ENCODE measurements at regions not wholly inside any gene's neighbourhood (a gene's known extent, or its start where the extent isn't known, plus 50 kb on each side); places are given as distances from the start of the nearest gene placed in this dataset.
A peak's percentile ranks its signal among the peaks of the same experiment; 100 is the strongest.

DNA sequence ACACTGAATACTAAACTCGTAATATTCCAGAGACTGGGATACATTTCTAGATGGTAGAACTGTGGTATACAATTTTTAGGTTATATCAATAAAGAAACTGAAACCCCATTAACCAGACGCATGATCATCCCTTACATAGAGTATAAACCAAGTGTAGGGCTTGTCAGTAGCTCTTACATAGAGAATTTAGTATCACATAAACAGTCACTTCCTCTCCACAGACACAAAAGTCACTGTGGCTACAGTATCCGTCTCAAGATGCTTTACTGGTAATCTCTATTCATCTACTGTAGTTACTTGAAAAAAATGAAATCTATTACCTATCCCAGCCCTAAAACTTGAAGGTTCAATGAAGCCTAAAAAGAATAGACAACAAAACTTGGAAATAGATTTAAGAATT, 252.3 kb upstream of the TMPRSS15 start:
- H2BK12ac ChIP-seq (ENCODE audit: low read length) = no peak overlapping the region
- no peak for DNase-seq

DNA sequence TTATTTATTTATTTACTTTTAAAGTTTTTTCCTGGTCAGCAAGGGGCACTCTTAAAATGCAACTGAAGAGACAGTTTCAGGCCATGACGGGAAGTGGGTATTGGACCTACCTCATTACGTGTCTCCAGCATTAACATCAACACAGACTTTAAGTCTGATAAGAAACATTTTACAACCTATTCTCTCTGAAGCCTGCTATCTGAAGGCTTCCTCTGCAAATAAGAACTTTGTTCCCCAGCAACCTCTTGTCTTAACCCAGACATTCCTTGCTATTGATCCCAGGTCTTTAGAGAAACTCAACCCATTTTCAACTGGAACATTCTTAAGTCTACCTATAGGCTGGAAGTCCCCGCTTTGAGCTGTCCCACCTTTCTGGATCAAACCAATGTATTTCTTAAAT, 258.3 kb upstream of the TMPRSS15 start:
- H3K79me1 ChIP-seq (ENCODE audit: low read length) = no peaks in the 10 kb centered on the region
- no peak overlapping the region for H3K27ac ChIP-seq (ENCODE audit: low read depth, low read length)
- H3K18ac ChIP-seq (ENCODE audit: low read length) = no peak overlapping the region
- H3K4me2 ChIP-seq (ENCODE audit: low read length) = no peak overlapping the region
- H4K91ac ChIP-seq (ENCODE audit: low read depth, low read length) = no peak overlapping the region
- no peaks in the 10 kb centered on the region for H3K9me3 ChIP-seq (ENCODE audit: insufficient read depth, low read depth, low read length)
- H2BK120ac ChIP-seq (ENCODE audit: insufficient read depth, low read length, poor library complexity) = no peak overlapping the region
- no peak overlapping the region for H3K9ac ChIP-seq (ENCODE audit: low read length)
- no peak overlapping the region for H2BK12ac ChIP-seq (ENCODE audit: low read length)
- no peak overlapping the region for H3K23ac ChIP-seq (ENCODE audit: low read length)
- H3K36me3 ChIP-seq (ENCODE audit: control insufficient read depth in 1 of 2, insufficient read depth in 2 of 2, low read length in 2 of 2) = no peaks in the 10 kb centered on the region
- H3K4me1 ChIP-seq (ENCODE audit: control insufficient read depth in 1 of 2, insufficient read depth in 2 of 2, low read length in 2 of 2) = no peaks in the 10 kb centered on the region
- no peak overlapping the region for H4K12ac ChIP-seq (ENCODE audit: low read depth, low read length)
- no peak overlapping the region for H2AK5ac ChIP-seq (ENCODE audit: low read length)
- H3K14ac ChIP-seq (ENCODE audit: low read length) = no peak overlapping the region
- H3K79me2 ChIP-seq (ENCODE audit: control insufficient read depth, insufficient read depth, low read length, poor library complexity) = no peaks in the 10 kb centered on the region
- no peak overlapping the region for H4K8ac ChIP-seq (ENCODE audit: low read depth, low read length)
- WGBS (ENCODE audit: extremely low coverage, insufficient coverage, insufficient read length) = no CpG with 5 or more reads among the region's 3 CpGs
- no peak overlapping the region for H3K4ac ChIP-seq (ENCODE audit: low read depth, low read length)
- no peak for DNase-seq
- H2BK5ac ChIP-seq (ENCODE audit: low read depth, low read length, poor library complexity) = no peak overlapping the region
- no peaks in the 10 kb centered on the region for H3K27me3 ChIP-seq (ENCODE audit: insufficient read depth, low read length)
- no peak overlapping the region for H3K4me3 ChIP-seq (ENCODE audit: low read depth, low read length)
- H2AFZ ChIP-seq (ENCODE audit: insufficient read depth, low read length, poor library complexity) = no peak overlapping the region

More for the DNA sequence above, 252.3 kb upstream of the TMPRSS15 start:
- Histone ChIP-seq H2BK120ac (ENCODE audit: insufficient read depth, low read length, poor library complexity) (no peak overlapping the region), H2AFZ (ENCODE audit: insufficient read depth, low read length, poor library complexity) (no peak overlapping the region), H3K4me3 (ENCODE audit: low read depth, low read length) (no peak overlapping the region), H4K8ac (ENCODE audit: low read depth, low read length) (no peak overlapping the region), H4K91ac (ENCODE audit: low read depth, low read length) (no peak overlapping the region), H3K14ac (ENCODE audit: low read length) (no peak overlapping the region), H2BK5ac (ENCODE audit: low read depth, low read length, poor library complexity) (no peak overlapping the region), H3K79me1 (ENCODE audit: low read length) (no peaks in the 10 kb centered on the region), H3K4ac (ENCODE audit: low read depth, low read length) (no peak overlapping the region), H2AK5ac (ENCODE audit: low read length) (no peak overlapping the region), H3K79me2 (ENCODE audit: control insufficient read depth, insufficient read depth, low read length, poor library complexity) (no peaks in the 10 kb centered on the region), H3K27ac (ENCODE audit: low read depth, low read length) (no peak overlapping the region), H3K4me1 (ENCODE audit: control insufficient read depth in 1 of 2, insufficient read depth in 2 of 2, low read length in 2 of 2) (no peaks in the 10 kb centered on the region), H3K9me3 (ENCODE audit: insufficient read depth, low read depth, low read length) (no peaks in the 10 kb centered on the region), H3K18ac (ENCODE audit: low read length) (no peak overlapping the region), H3K4me2 (ENCODE audit: low read length) (no peak overlapping the region), H3K9ac (ENCODE audit: low read length) (no peak overlapping the region), H4K12ac (ENCODE audit: low read depth, low read length) (no peak overlapping the region), H3K23ac (ENCODE audit: low read length) (no peak overlapping the region), H3K27me3 (ENCODE audit: insufficient read depth, low read length) (no peaks in the 10 kb centered on the region), H3K36me3 (ENCODE audit: control insufficient read depth in 1 of 2, insufficient read depth in 2 of 2, low read length in 2 of 2) (no peaks in the 10 kb centered on the region)
- WGBS (ENCODE audit: extremely low coverage, insufficient coverage, insufficient read length) = no CpG with 5 or more reads among the region's 3 CpGs

DNA sequence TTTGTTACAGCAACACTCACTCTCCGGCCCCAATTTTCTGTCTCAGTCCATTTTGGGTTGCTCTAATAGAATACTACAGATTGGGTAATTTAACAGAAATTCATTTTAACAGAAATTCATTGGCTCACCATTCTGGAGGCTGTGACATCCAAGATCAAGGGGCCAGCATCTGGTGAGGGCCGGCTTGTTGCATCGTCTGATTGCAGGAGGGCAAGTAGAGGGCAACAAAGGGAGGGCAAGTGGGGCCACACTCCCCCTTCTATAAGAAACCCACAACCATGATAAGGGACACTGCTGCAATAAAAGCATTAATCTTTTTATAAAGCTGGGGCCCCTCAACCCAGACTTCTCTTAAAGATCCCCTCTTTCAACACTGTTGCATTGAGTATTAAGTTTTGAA, 260.1 kb upstream of the TMPRSS15 start:
- Histone ChIP-seq H4K91ac (ENCODE audit: low read depth, low read length) (no peak overlapping the region), H3K23ac (ENCODE audit: low read length) (no peak overlapping the region), H3K36me3 (ENCODE audit: control insufficient read depth in 1 of 2, insufficient read depth in 2 of 2, low read length in 2 of 2) (no peaks in the 10 kb centered on the region), H2BK12ac (ENCODE audit: low read length) (no peak overlapping the region), H3K9me3 (ENCODE audit: insufficient read depth, low read depth, low read length) (no peaks in the 10 kb centered on the region), H2AK5ac (ENCODE audit: low read length) (no peak overlapping the region), H3K4ac (ENCODE audit: low read depth, low read length) (no peak overlapping the region), H3K27ac (ENCODE audit: low read depth, low read length) (no peak overlapping the region), H3K79me2 (ENCODE audit: control insufficient read depth, insufficient read depth, low read length, poor library complexity) (no peaks in the 10 kb centered on the region), H3K4me1 (ENCODE audit: control insufficient read depth in 1 of 2, insufficient read depth in 2 of 2, low read length in 2 of 2) (no peaks in the 10 kb centered on the region), H3K14ac (ENCODE audit: low read length) (no peak overlapping the region), H3K79me1 (ENCODE audit: low read length) (no peaks in the 10 kb centered on the region), H2BK120ac (ENCODE audit: insufficient read depth, low read length, poor library complexity) (no peak overlapping the region), H4K8ac (ENCODE audit: low read depth, low read length) (no peak overlapping the region), H3K4me3 (ENCODE audit: low read depth, low read length) (no peak overlapping the region), H3K9ac (ENCODE audit: low read length) (peak overlapping the region; percentile 66), H3K27me3 (ENCODE audit: insufficient read depth, low read length) (no peaks in the 10 kb centered on the region), H3K18ac (ENCODE audit: low read length) (no peak overlapping the region), H3K4me2 (ENCODE audit: low read length) (no peak overlapping the region), H2AFZ (ENCODE audit: insufficient read depth, low read length, poor library complexity) (no peak overlapping the region), H2BK5ac (ENCODE audit: low read depth, low read length, poor library complexity) (no peak overlapping the region), H4K12ac (ENCODE audit: low read depth, low read length) (no peak overlapping the region)
- no peak for DNase-seq
- no CpG with 5 or more reads among the region's 3 CpGs for WGBS (ENCODE audit: extremely low coverage, insufficient coverage, insufficient read length)

DNA sequence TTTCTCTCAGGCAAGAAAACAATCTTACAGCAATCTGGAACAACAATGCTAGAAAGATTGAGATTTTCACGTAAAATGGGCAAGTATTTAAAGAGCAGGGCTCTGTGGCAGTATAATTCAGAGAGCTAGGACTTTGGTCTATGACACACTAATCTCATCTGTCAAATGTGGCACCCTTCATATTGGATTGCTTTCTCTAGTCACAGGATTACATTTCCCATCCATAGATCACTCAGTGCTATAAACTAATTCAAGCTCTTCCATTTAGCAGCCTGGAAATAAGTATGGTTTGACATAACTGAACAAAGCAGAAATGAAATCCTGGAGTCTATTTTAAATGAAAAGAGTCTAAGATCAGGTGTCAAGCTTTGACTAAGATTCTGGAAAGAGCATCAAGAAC, 263.1 kb upstream of the TMPRSS15 start:
- H3K14ac ChIP-seq (ENCODE audit: low read length) = no peak overlapping the region
- no peaks in the 10 kb centered on the region for H3K27me3 ChIP-seq (ENCODE audit: insufficient read depth, low read length)
- no peak overlapping the region for H4K8ac ChIP-seq (ENCODE audit: low read depth, low read length)
- H2BK120ac ChIP-seq (ENCODE audit: insufficient read depth, low read length, poor library complexity) = no peak overlapping the region
- no peak overlapping the region for H3K27ac ChIP-seq (ENCODE audit: low read depth, low read length)
- H3K23ac ChIP-seq (ENCODE audit: low read length) = no peak overlapping the region
- no peak overlapping the region for H2BK5ac ChIP-seq (ENCODE audit: low read depth, low read length, poor library complexity)
- no peaks in the 10 kb centered on the region for H3K36me3 ChIP-seq (ENCODE audit: control insufficient read depth in 1 of 2, insufficient read depth in 2 of 2, low read length in 2 of 2)
- H3K9ac ChIP-seq (ENCODE audit: low read length) = no peak overlapping the region
- no peaks in the 10 kb centered on the region for H3K4me1 ChIP-seq (ENCODE audit: control insufficient read depth in 1 of 2, insufficient read depth in 2 of 2, low read length in 2 of 2)
- no peak overlapping the region for H2AFZ ChIP-seq (ENCODE audit: insufficient read depth, low read length, poor library complexity)
- no peak overlapping the region for H3K4me3 ChIP-seq (ENCODE audit: low read depth, low read length)
- no peak overlapping the region for H3K4ac ChIP-seq (ENCODE audit: low read depth, low read length)
- H2BK12ac ChIP-seq (ENCODE audit: low read length) = no peak overlapping the region
- no CpG with 5 or more reads among the region's 1 CpG for WGBS (ENCODE audit: extremely low coverage, insufficient coverage, insufficient read length)
- H2AK5ac ChIP-seq (ENCODE audit: low read length) = no peak overlapping the region
- no peak for DNase-seq
- no peak overlapping the region for H4K12ac ChIP-seq (ENCODE audit: low read depth, low read length)
- H3K79me2 ChIP-seq (ENCODE audit: control insufficient read depth, insufficient read depth, low read length, poor library complexity) = no peaks in the 10 kb centered on the region
- H3K4me2 ChIP-seq (ENCODE audit: low read length) = no peak overlapping the region
- H3K9me3 ChIP-seq (ENCODE audit: insufficient read depth, low read depth, low read length) = no peaks in the 10 kb centered on the region
- H4K91ac ChIP-seq (ENCODE audit: low read depth, low read length) = no peak overlapping the region
- H3K79me1 ChIP-seq (ENCODE audit: low read length) = no peaks in the 10 kb centered on the region
- no peak overlapping the region for H3K18ac ChIP-seq (ENCODE audit: low read length)
